Fibroblast of skin of scalp (primary cell): ENCODE measurements at regions not wholly inside any gene's neighbourhood (a gene's known extent, or its start where the extent isn't known, plus 50 kb on each side); places are given as distances from the start of the nearest gene placed in this dataset.

Experiments used
- DNase-seq: peaks from one replicate; pipeline ENCODE4 v3.0.0-alpha.2; 2013

GRCh38 chr15:54719325-54719724, 477.4 kb downstream of the RSL24D1 start:
- no peak for DNase-seq

- no peak for DNase-seq
These were observed 488.7 kb downstream of the RSL24D1 start for GRCh38 chr15:54707805-54708752.

GRCh38 chr15:54687628-54688027, 509.1 kb downstream of the RSL24D1 start:
- DNase-seq: no peak
